Suprapubic skin (tissue), 4 donors: ENCODE measurements at regions not wholly inside any gene's neighbourhood (a gene's known extent, or its start where the extent isn't known, plus 50 kb on each side); places are given as distances from the start of the nearest gene placed in this dataset.

Source experiments
- EP300 ChIP-seq: sonication (generic); formaldehyde crosslinking; IDR thresholded peaks from one replicate; pipeline ENCODE4 v1.6.1; 2017; ENCODE audit warnings: antibody characterized with exemption
- POLR2A ChIP-seq, 2 donors: fragments of 450-650 bp; IDR thresholded peaks; one replicate each; pipeline ENCODE4 v1.6.1; 2017; ENCODE audit warnings: antibody characterized with exemption in 2 of 2, mild to moderate bottlenecking in 2 of 2, moderate library complexity in 2 of 2
- POLR2AphosphoS5 ChIP-seq, 3 donors: sonication (generic); formaldehyde crosslinking; IDR thresholded peaks; one replicate each; pipeline ENCODE4 v1.6.1; 2017; ENCODE audit warnings: antibody characterized with exemption in 3 of 3
- TF ChIP-seq, protein P1 (sequence below), 2 donors: fragments of 200-600 bp in 1 of 2; fragments of 450-650 bp in 1 of 2; sonication (generic) in 1 of 2; IDR thresholded peaks; one replicate each; pipeline ENCODE4 v1.5.1; 2016 to 2019; ENCODE audit warnings: antibody characterized with exemption in 2 of 2, mild to moderate bottlenecking in 1 of 2, moderate library complexity in 1 of 2

GRCh38 chr3:26343647-26344046 lies 278.9 kb upstream of the LRRC3B start:
- TF ChIP-seq, protein P1, sequence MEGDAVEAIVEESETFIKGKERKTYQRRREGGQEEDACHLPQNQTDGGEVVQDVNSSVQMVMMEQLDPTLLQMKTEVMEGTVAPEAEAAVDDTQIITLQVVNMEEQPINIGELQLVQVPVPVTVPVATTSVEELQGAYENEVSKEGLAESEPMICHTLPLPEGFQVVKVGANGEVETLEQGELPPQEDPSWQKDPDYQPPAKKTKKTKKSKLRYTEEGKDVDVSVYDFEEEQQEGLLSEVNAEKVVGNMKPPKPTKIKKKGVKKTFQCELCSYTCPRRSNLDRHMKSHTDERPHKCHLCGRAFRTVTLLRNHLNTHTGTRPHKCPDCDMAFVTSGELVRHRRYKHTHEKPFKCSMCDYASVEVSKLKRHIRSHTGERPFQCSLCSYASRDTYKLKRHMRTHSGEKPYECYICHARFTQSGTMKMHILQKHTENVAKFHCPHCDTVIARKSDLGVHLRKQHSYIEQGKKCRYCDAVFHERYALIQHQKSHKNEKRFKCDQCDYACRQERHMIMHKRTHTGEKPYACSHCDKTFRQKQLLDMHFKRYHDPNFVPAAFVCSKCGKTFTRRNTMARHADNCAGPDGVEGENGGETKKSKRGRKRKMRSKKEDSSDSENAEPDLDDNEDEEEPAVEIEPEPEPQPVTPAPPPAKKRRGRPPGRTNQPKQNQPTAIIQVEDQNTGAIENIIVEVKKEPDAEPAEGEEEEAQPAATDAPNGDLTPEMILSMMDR (IDR thresholded peaks at IDR 0.05), result no peak
- TF ChIP-seq EP300 (no peak), POLR2AphosphoS5 (IDR thresholded peaks at IDR 0.05) (no peak), POLR2A (IDR thresholded peaks at IDR 0.05) (no peak)
